Psoas muscle (tissue), 7 donors: ENCODE measurements at regions not wholly inside any gene's neighbourhood (a gene's known extent, or its start where the extent isn't known, plus 50 kb on each side); places are given as distances from the start of the nearest gene placed in this dataset.

ENCODE experiments used
- ATAC-seq, 4 donors: fragments of 200-7000 bp; cut with Tn5 transposase; one replicate each; pipeline ENCODE4 v1.9.1; 2020; ENCODE audit warnings: moderate library complexity in 3 of 4, mild to moderate bottlenecking in 2 of 4
- DNase-seq, 2 donors: peaks; one replicate each; pipeline ENCODE4 v3.0.0-alpha.2; 2020
- H3K27ac ChIP-seq: fragments of 200-600 bp; one replicate; pipeline ENCODE4 v1.8.0; 2022
- H3K27me3 ChIP-seq, 3 donors: fragments of 200-600 bp in 1 of 3; one replicate each; pipeline versions ENCODE4 v1.6.1 to v1.8.0; 2013 to 2022; ENCODE audit warnings: low read length in 2 of 3, mild to moderate bottlenecking in 2 of 3, moderate library complexity in 1 of 3; ENCODE audit not compliant: insufficient read depth in 3 of 3
- H3K36me3 ChIP-seq, 2 donors: fragments of 200-600 bp in 1 of 2; one replicate each; pipeline versions ENCODE4 v1.6.1 to v1.8.0; 2013 to 2022; ENCODE audit warnings: low read depth in 1 of 2, mild to moderate bottlenecking in 1 of 2, moderate library complexity in 1 of 2; ENCODE audit not compliant: insufficient read depth in 1 of 2
- H3K4me1 ChIP-seq: fragments of 200-600 bp; one replicate; pipeline ENCODE4 v1.8.0; 2022
- H3K4me3 ChIP-seq: fragments of 200-600 bp; one replicate; pipeline ENCODE4 v1.8.0; 2022; ENCODE audit warnings: mild to moderate bottlenecking
- H3K9me3 ChIP-seq: fragments of 200-600 bp; one replicate; pipeline ENCODE4 v1.8.0; 2022
- WGBS, 3 donors: extraction: QIAGEN DNeasy Blood & Tissue Kit; methylation state at CpG; one replicate each; pipeline versions ENCODE4 v1.1.6 to v1.1.7; 2013; 5-methylcytosine and 5-hydroxymethylcytosine counted together
- intact Hi-C, 2 donors: fragments of 100-400 bp; cut with DNase I; formaldehyde crosslinking; loops; one replicate each; pipeline versions ENCODE4 v1.11.0 to v1.14.2; 2022
- TF ChIP-seq, protein P1 (sequence below): fragments of 200-600 bp; IDR thresholded peaks from one replicate; pipeline ENCODE4 v1.8.0; 2022; ENCODE audit warnings: antibody characterized with exemption
- donor health status: healthy with polysubstance abuse.
- donor health status: DM: no; HTN: no; CAD: no; lungs with moderate emphysema.
- donor health status: Bipolar disorder and iron deficiency.
- donor health status: healthy.
- donor health status: DM: yes; HTN: yes; CAD: no.
- donor health status: DM: no; HTN: no; CAD: no.
- donor health status: DM: yes; HTN: yes; CAD: no.

DNA sequence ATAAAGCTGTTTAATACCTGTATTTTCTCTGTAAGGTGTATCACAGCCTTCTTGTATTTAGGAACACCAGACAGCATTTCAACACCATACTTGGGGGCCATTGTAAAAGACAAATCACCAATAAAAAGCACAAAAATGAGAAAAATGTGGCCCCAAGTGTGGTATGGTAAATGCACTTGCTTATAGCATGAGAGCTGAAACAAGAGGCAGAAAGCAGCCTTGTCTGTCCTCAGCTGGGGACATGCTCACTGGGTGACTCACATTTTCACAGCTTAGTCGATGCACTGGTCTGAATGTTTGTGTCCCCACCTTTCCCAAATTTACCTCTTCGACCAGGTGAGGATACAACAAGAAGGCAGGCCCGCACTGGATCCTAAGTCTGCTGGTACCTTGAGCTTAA is 639.7 kb upstream of the AGA start:
- H3K27me3 ChIP-seq, result no peaks in the 10 kb centered on the region
- H3K36me3 ChIP-seq, result no peaks in the 10 kb centered on the region
- H3K9me3 ChIP-seq, result no peaks in the 10 kb centered on the region
- 76 to 83% (median 79%) methylated on average over 3 of the region's 3 CpGs for WGBS, 3 donors
- intact Hi-C loops, result no loop called here
- TF ChIP-seq, protein P1, sequence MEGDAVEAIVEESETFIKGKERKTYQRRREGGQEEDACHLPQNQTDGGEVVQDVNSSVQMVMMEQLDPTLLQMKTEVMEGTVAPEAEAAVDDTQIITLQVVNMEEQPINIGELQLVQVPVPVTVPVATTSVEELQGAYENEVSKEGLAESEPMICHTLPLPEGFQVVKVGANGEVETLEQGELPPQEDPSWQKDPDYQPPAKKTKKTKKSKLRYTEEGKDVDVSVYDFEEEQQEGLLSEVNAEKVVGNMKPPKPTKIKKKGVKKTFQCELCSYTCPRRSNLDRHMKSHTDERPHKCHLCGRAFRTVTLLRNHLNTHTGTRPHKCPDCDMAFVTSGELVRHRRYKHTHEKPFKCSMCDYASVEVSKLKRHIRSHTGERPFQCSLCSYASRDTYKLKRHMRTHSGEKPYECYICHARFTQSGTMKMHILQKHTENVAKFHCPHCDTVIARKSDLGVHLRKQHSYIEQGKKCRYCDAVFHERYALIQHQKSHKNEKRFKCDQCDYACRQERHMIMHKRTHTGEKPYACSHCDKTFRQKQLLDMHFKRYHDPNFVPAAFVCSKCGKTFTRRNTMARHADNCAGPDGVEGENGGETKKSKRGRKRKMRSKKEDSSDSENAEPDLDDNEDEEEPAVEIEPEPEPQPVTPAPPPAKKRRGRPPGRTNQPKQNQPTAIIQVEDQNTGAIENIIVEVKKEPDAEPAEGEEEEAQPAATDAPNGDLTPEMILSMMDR, result no peak
- no peak for DNase-seq
- H3K4me3 ChIP-seq, result no peak overlapping the region
- H3K4me1 ChIP-seq, result no peaks in the 10 kb centered on the region
- no peak overlapping the region for H3K27ac ChIP-seq
- ATAC-seq, result no peak

- H3K9me3 ChIP-seq, result no peaks in the 10 kb centered on the region
- H3K36me3 ChIP-seq, result no peaks in the 10 kb centered on the region
- no peak for ATAC-seq
- H3K4me3 ChIP-seq, result no peak overlapping the region
- H3K4me1 ChIP-seq, result no peaks in the 10 kb centered on the region
- TF ChIP-seq, protein P1, result no peak
- H3K27me3 ChIP-seq, result no peaks in the 10 kb centered on the region
- H3K27ac ChIP-seq, result no peak overlapping the region
- intact Hi-C loops, result no loop called here
- no peak for DNase-seq
- 90 to 97% (median 91%) methylated on average over 1 of the region's 1 CpG for WGBS, 3 donors
These were observed 640.7 kb upstream of the AGA start for GRCh38 chr4:178082906-178083305.

DNA sequence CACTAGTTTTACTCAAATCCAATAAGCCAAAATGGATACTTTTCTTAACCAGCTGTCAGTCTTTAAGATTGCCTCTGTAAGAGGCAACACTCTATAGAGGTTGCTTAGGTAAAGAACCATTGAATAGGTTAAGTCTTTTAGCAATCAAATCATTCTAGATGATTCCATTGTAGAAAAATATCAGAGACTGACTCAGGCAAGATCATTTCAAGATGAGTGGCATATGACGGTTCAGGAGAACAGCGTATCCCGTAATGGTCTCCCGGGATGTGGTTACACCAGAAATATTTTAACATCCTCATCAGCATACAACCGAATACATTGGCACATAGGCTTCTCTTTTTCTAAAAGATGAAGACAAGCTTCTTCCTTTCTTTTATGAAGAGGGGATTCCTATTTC is 641.7 kb upstream of the AGA start:
- intact Hi-C loops, result no loop called here
- DNase-seq, result no peak
- H3K27me3 ChIP-seq, result no peaks in the 10 kb centered on the region
- H3K36me3 ChIP-seq, result no peaks in the 10 kb centered on the region
- no peaks in the 10 kb centered on the region for H3K9me3 ChIP-seq
- ATAC-seq, result no peak
- TF ChIP-seq, protein P1, result no peak
- H3K4me1 ChIP-seq, result no peaks in the 10 kb centered on the region
- H3K4me3 ChIP-seq, result no peak overlapping the region
- H3K27ac ChIP-seq, result no peak overlapping the region
- WGBS, 3 donors, result 90 to 91% (median 91%) methylated on average over 5 of the region's 5 CpGs

GRCh38 chr4:178086320-178086719 is 644.1 kb upstream of the AGA start:
- ATAC-seq (no peak), DNase-seq (no peak)
- TF ChIP-seq, protein P1, result no peak
- no peak overlapping the region for H3K4me3 ChIP-seq
- no peaks in the 10 kb centered on the region for H3K9me3 ChIP-seq
- WGBS, 3 donors, result 15 to 24% (median 17%) methylated on average over 2 of the region's 2 CpGs
- H3K27ac ChIP-seq, result no peak overlapping the region
- no peaks in the 10 kb centered on the region for H3K27me3 ChIP-seq
- H3K36me3 ChIP-seq, result no peaks in the 10 kb centered on the region
- no peaks in the 10 kb centered on the region for H3K4me1 ChIP-seq
- intact Hi-C loops, result no loop called here

DNA sequence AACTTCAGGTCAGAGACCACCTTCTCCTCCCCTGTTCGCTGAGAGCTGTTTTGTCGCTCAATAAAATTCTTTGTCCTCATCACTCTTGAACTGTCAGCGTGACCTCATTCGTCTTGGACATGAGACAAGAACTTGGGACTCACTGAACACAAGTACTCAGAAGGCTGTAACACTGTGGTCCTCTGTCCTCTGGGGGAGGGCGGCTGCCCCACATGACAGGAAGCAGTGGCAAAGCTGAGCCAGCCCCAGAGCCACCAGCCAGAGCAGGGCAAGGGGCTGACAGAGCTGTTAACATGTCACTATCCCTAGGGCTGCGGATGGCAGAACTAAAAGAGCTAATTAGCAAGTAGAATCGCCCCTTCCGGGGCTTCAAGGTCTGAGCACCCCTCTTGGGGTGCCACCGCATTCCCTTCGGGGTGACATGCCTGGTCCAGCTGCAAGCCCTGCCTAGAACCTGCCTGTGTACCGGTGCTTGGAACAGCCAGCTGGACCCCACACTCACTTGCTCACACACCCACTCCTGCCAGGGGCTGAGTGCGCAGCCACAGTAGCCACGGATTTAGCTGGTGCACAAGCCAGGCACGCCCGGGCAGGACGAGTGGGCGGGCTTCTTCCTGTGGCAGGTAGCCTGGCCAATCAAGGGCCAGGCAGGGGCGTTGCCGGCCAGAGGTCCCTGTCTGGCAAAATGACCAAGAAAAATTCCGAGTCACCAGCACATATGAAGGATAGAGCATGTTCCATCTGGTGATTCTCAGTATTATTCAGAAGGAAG is 648.6 kb upstream of the AGA start:
- ATAC-seq (no peak), DNase-seq (no peak)
- TF ChIP-seq, protein P1, result no peak
- intact Hi-C loops, result no loop called here
- H3K27ac ChIP-seq, result no peak overlapping the region
- no peaks in the 10 kb centered on the region for H3K4me1 ChIP-seq
- 83 to 87% (median 85%) methylated on average over 20 of the region's 20 CpGs for WGBS, 3 donors
- no peak overlapping the region for H3K4me3 ChIP-seq
- H3K36me3 ChIP-seq, result no peaks in the 10 kb centered on the region
- no peaks in the 10 kb centered on the region for H3K9me3 ChIP-seq
- H3K27me3 ChIP-seq, result no peaks in the 10 kb centered on the region
